Thyroid gland (tissue), 4 donors: ENCODE measurements at regions not wholly inside any gene's neighbourhood (a gene's known extent, or its start where the extent isn't known, plus 50 kb on each side); places are given as distances from the start of the nearest gene placed in this dataset.

ENCODE experiments used
- POLR2A ChIP-seq, 2 donors: fragments of 450-650 bp; IDR thresholded peaks; one replicate each; pipeline ENCODE4 v1.6.1; 2017; ENCODE audit warnings: antibody characterized with exemption in 2 of 2, mild to moderate bottlenecking in 2 of 2, moderate library complexity in 1 of 2
- TF ChIP-seq, protein P1 (sequence below), 6 experiments: fragments of 200-600 bp in 3 of 6; fragments of 450-650 bp in 3 of 6; sonication (generic) in 3 of 6; IDR thresholded peaks; one replicate each; pipeline ENCODE4 v1.5.1; 2016 to 2019; ENCODE audit warnings: antibody characterized with exemption in 6 of 6, mild to moderate bottlenecking in 2 of 6, inconsistent platforms in 1 of 6, moderate library complexity in 1 of 6

GRCh38 chr2:88903749-88904353 lies 212.4 kb downstream of the RPIA start:
- TF ChIP-seq, protein P1, sequence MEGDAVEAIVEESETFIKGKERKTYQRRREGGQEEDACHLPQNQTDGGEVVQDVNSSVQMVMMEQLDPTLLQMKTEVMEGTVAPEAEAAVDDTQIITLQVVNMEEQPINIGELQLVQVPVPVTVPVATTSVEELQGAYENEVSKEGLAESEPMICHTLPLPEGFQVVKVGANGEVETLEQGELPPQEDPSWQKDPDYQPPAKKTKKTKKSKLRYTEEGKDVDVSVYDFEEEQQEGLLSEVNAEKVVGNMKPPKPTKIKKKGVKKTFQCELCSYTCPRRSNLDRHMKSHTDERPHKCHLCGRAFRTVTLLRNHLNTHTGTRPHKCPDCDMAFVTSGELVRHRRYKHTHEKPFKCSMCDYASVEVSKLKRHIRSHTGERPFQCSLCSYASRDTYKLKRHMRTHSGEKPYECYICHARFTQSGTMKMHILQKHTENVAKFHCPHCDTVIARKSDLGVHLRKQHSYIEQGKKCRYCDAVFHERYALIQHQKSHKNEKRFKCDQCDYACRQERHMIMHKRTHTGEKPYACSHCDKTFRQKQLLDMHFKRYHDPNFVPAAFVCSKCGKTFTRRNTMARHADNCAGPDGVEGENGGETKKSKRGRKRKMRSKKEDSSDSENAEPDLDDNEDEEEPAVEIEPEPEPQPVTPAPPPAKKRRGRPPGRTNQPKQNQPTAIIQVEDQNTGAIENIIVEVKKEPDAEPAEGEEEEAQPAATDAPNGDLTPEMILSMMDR (IDR thresholded peaks at IDR 0.05) = peak in 5 of 6 experiments; percentile 37 to 73 (median 61)
- no peak for TF ChIP-seq POLR2A (IDR thresholded peaks at IDR 0.05)
